T-helper 2 cell treated with Interferon-gamma antibody and Interleukin-4, amounts not matched to agents 5 μg/mL and 100 μg/mL, for 36 hours (primary cell): ENCODE measurements at regions not wholly inside any gene's neighbourhood (a gene's known extent, or its start where the extent isn't known, plus 50 kb on each side); places are given as distances from the start of the nearest gene placed in this dataset.
"Not testable (repeated sequence)": the region's sequence is repeated elsewhere in the genome, so short reads cannot be mapped to it uniquely, and the experiment has no call there.

Experiments
- DNase-seq: peaks from one replicate; pipeline ENCODE4 v3.0.0; 2021; ENCODE audit warnings: low spot score
- H3K27ac Mint-ChIP-seq: one replicate; pipeline ENCODE4 v1.8.0; 2021; ENCODE audit warnings: mild to moderate bottlenecking, mixed read lengths
- H3K27me3 Mint-ChIP-seq: one replicate; pipeline ENCODE4 v1.8.0; 2021; ENCODE audit warnings: low read depth, mixed read lengths
- H3K36me3 Mint-ChIP-seq: one replicate; pipeline ENCODE4 v1.8.0; 2021; ENCODE audit warnings: low read depth, mixed read lengths
- H3K4me1 Mint-ChIP-seq: one replicate; pipeline ENCODE4 v1.8.0; 2021; ENCODE audit warnings: low read depth, mixed read lengths
- H3K4me3 Mint-ChIP-seq: one replicate; pipeline ENCODE4 v1.8.0; 2022; ENCODE audit warnings: mild to moderate bottlenecking, moderate library complexity, mixed read lengths
- H3K9me3 Mint-ChIP-seq: one replicate; pipeline ENCODE4 v1.8.0; 2021; ENCODE audit warnings: mixed read lengths

- Mint-ChIP-seq H3K27me3 (no peaks in the 10 kb centered on the region), H3K9me3 (peaks cover 10% of the 10 kb centered on the region), H3K4me3 (no peak overlapping the region)
Observed at GRCh38 chr6:76790881-76791280, 672.4 kb downstream of the HTR1B start.

GRCh38 chr6:76790045-76790796, 673.1 kb downstream of the HTR1B start:
- no peak for DNase-seq
- Mint-ChIP-seq H3K27ac (no peak overlapping the region), H3K27me3 (no peaks in the 10 kb centered on the region), H3K4me3 (no peak overlapping the region), H3K4me1 (no peaks in the 10 kb centered on the region), H3K9me3 (peaks cover 10% of the 10 kb centered on the region), H3K36me3 (no peaks in the 10 kb centered on the region)

More at GRCh38 chr6:76790881-76791280, 672.4 kb downstream of the HTR1B start:
- Mint-ChIP-seq H3K36me3 (no peaks in the 10 kb centered on the region), H3K4me1 (no peaks in the 10 kb centered on the region), H3K27ac (no peak overlapping the region)
- DNase-seq = no peak

GRCh38 chr6:76789580-76789979, 673.7 kb downstream of the HTR1B start:
- Mint-ChIP-seq H3K9me3 (peaks cover 10% of the 10 kb centered on the region), H3K27ac (no peak overlapping the region), H3K27me3 (no peaks in the 10 kb centered on the region), H3K4me1 (no peaks in the 10 kb centered on the region), H3K4me3 (no peak overlapping the region), H3K36me3 (no peaks in the 10 kb centered on the region)
- no peak for DNase-seq

GRCh38 chr6:76788155-76788554, 675.1 kb downstream of the HTR1B start:
- Mint-ChIP-seq H3K4me3 (no peak overlapping the region), H3K27ac (no peak overlapping the region), H3K27me3 (no peaks in the 10 kb centered on the region), H3K36me3 (no peaks in the 10 kb centered on the region), H3K9me3 (peaks cover 14% of the 10 kb centered on the region), H3K4me1 (no peaks in the 10 kb centered on the region)
- no peak for DNase-seq

- H3K27ac Mint-ChIP-seq = no peak overlapping the region
- H3K9me3 Mint-ChIP-seq = peaks cover 25% of the 10 kb centered on the region
- no peak for DNase-seq
- H3K4me3 Mint-ChIP-seq = no peak overlapping the region
- no peaks in the 10 kb centered on the region for H3K4me1 Mint-ChIP-seq
- H3K36me3 Mint-ChIP-seq = no peaks in the 10 kb centered on the region
- H3K27me3 Mint-ChIP-seq = no peaks in the 10 kb centered on the region
Observed at GRCh38 chr6:76779068-76779467, 684.2 kb downstream of the HTR1B start.

GRCh38 chr6:76776876-76777275, 686.4 kb downstream of the HTR1B start:
- H3K4me1 Mint-ChIP-seq = no peaks in the 10 kb centered on the region
- H3K27me3 Mint-ChIP-seq = no peaks in the 10 kb centered on the region
- H3K9me3 Mint-ChIP-seq = peaks cover 25% of the 10 kb centered on the region
- no peak overlapping the region for H3K4me3 Mint-ChIP-seq
- H3K27ac Mint-ChIP-seq = no peak overlapping the region
- no peaks in the 10 kb centered on the region for H3K36me3 Mint-ChIP-seq
- DNase-seq = no peak

- Mint-ChIP-seq H3K27ac (no peak overlapping the region), H3K36me3 (no peaks in the 10 kb centered on the region), H3K9me3 (peaks cover 25% of the 10 kb centered on the region), H3K4me1 (no peaks in the 10 kb centered on the region), H3K27me3 (no peaks in the 10 kb centered on the region), H3K4me3 (no peak overlapping the region)
- DNase-seq = no peak
Observed at GRCh38 chr6:76774781-76775384, 688.4 kb downstream of the HTR1B start.

- Mint-ChIP-seq H3K9me3 (peaks cover 20% of the 10 kb centered on the region), H3K4me1 (no peaks in the 10 kb centered on the region), H3K4me3 (no peak overlapping the region), H3K27ac (no peak overlapping the region), H3K36me3 (no peaks in the 10 kb centered on the region), H3K27me3 (no peaks in the 10 kb centered on the region)
- no peak for DNase-seq
Observed at GRCh38 chr6:76772951-76773350, 690.3 kb downstream of the HTR1B start.

GRCh38 chr6:76771059-76771634, 692.1 kb downstream of the HTR1B start:
- H3K27me3 Mint-ChIP-seq = no peaks in the 10 kb centered on the region
- H3K4me1 Mint-ChIP-seq = no peaks in the 10 kb centered on the region

GRCh38 chr6:76770281-76770680, 693.0 kb downstream of the HTR1B start:
- Mint-ChIP-seq H3K9me3 (peaks cover 13% of the 10 kb centered on the region), H3K36me3 (no peaks in the 10 kb centered on the region), H3K4me1 (no peaks in the 10 kb centered on the region), H3K27ac (no peak overlapping the region), H3K27me3 (no peaks in the 10 kb centered on the region), H3K4me3 (no peak overlapping the region)
- DNase-seq = no peak

More at GRCh38 chr6:76771059-76771634, 692.1 kb downstream of the HTR1B start:
- no peak overlapping the region for H3K4me3 Mint-ChIP-seq
- no peak overlapping the region for H3K27ac Mint-ChIP-seq
- peaks cover 14% of the 10 kb centered on the region for H3K9me3 Mint-ChIP-seq
- H3K36me3 Mint-ChIP-seq = no peaks in the 10 kb centered on the region
- DNase-seq = no peak

- Mint-ChIP-seq H3K36me3 (no peaks in the 10 kb centered on the region), H3K9me3 (peaks cover 5% of the 10 kb centered on the region)
Observed at GRCh38 chr6:76768556-76768955, 694.7 kb downstream of the HTR1B start.

GRCh38 chr6:76764057-76764456, 691.6 kb upstream of the IMPG1 start:
- H3K9me3 Mint-ChIP-seq = peaks cover 14% of the 10 kb centered on the region
- H3K27me3 Mint-ChIP-seq = no peaks in the 10 kb centered on the region
- H3K36me3 Mint-ChIP-seq = no peaks in the 10 kb centered on the region
- no peaks in the 10 kb centered on the region for H3K4me1 Mint-ChIP-seq
- no peak for DNase-seq
- H3K27ac Mint-ChIP-seq = no peak overlapping the region
- no peak overlapping the region for H3K4me3 Mint-ChIP-seq

More at GRCh38 chr6:76768556-76768955, 694.7 kb downstream of the HTR1B start:
- no peaks in the 10 kb centered on the region for H3K27me3 Mint-ChIP-seq
- no peaks in the 10 kb centered on the region for H3K4me1 Mint-ChIP-seq
- H3K27ac Mint-ChIP-seq = no peak overlapping the region
- DNase-seq = no peak
- no peak overlapping the region for H3K4me3 Mint-ChIP-seq

- H3K27ac Mint-ChIP-seq = no peak overlapping the region
- H3K4me3 Mint-ChIP-seq = no peak overlapping the region
- H3K4me1 Mint-ChIP-seq = no peaks in the 10 kb centered on the region
- no peaks in the 10 kb centered on the region for H3K36me3 Mint-ChIP-seq
- no peak for DNase-seq
- H3K27me3 Mint-ChIP-seq = no peaks in the 10 kb centered on the region
- peaks cover 35% of the 10 kb centered on the region for H3K9me3 Mint-ChIP-seq
Observed at GRCh38 chr6:76752841-76753240, 680.4 kb upstream of the IMPG1 start.

- H3K27me3 Mint-ChIP-seq, H3K4me3 Mint-ChIP-seq, H3K4me1 Mint-ChIP-seq, H3K36me3 Mint-ChIP-seq, DNase-seq, H3K27ac Mint-ChIP-seq: not testable (repeated sequence)
- H3K9me3 Mint-ChIP-seq = peaks cover 23% of the 10 kb centered on the region
Observed at GRCh38 chr6:76745388-76745787, 672.9 kb upstream of the IMPG1 start.
